ENCODE measurements at regions not wholly inside any gene's neighbourhood (a gene's known extent, or its start where the extent isn't known, plus 50 kb on each side); places are given as distances from the start of the nearest gene placed in this dataset.

GRCh38 chr18:61609131-61609530, 275.9 kb downstream of the CDH20 start:
- Histone ChIP-seq H3K9me3 (replicated peaks; ENCODE audit: control insufficient read depth, insufficient read depth, low read depth, low read length) (no peaks in the 10 kb centered on the region), H3K79me2 (ENCODE audit: control insufficient read depth, insufficient read depth, low read length) (no peaks in the 10 kb centered on the region), H3K9me1 (ENCODE audit: control insufficient read depth, insufficient read depth, low read length) (no peaks in the 10 kb centered on the region), H3K27ac (ENCODE audit: extremely low read depth, low read depth, low read length) (no peak overlapping the region), H4K20me1 (replicated peaks; ENCODE audit: control insufficient read depth, insufficient read depth, low read length) (no peaks in the 10 kb centered on the region), H3K36me3 (ENCODE audit: control insufficient read depth, insufficient read depth, low read length) (no peaks in the 10 kb centered on the region), H3K9ac (ENCODE audit: insufficient read depth in 1 of 2, low read depth in 2 of 2, low read length in 2 of 2) (no peak overlapping the region), H3K4me3 (no peak overlapping the region), H3K4me1 (replicated peaks in 1 of 2; ENCODE audit: control insufficient read depth in 2 of 2, insufficient read depth in 2 of 2, low read length in 2 of 2) (no peaks in the 10 kb centered on the region; a peak in 1 of 5 replicates), H3K4me2 (ENCODE audit: insufficient read depth, low read length) (no peak overlapping the region), H3K27me3 (ENCODE audit: control insufficient read depth in 2 of 2, insufficient read depth in 2 of 2, low read length in 2 of 2) (no peaks in the 10 kb centered on the region), H2AFZ (ENCODE audit: low read depth, low read length) (no peak overlapping the region)
- CTCF ChIA-PET (ENCODE audit: low intra/inter-chr PET ratio): no interaction called here
- in situ Hi-C loops (cut with MboI): no loop called here
- POLR2A ChIA-PET: no interaction called here
- intact Hi-C loops (cut with micrococcal nuclease): no loop called here
- DNase-seq (ENCODE audit: extremely low read depth in 1 of 4, low spot score in 3 of 4) (no peak), FAIRE-seq (no peak), ATAC-seq (no peak)
- no TSS peak for BruUV-seq (replicated peaks)
- no peak for TF ChIP-seq ATF1 (CRISPR knock-in tag; IDR thresholded peaks at IDR 0.05)
- TF ChIP-seq ATF1 (tag; IDR thresholded peaks at IDR 0.05): no peak

GRCh38 chr18:61608316-61608715, 275.1 kb downstream of the CDH20 start:
- no peaks in the 10 kb centered on the region for H4K20me1 ChIP-seq (replicated peaks; ENCODE audit: control insufficient read depth, insufficient read depth, low read length)

More at GRCh38 chr18:61608316-61608715, 275.1 kb downstream of the CDH20 start:
- Histone ChIP-seq H3K9ac (ENCODE audit: insufficient read depth in 1 of 2, low read depth in 2 of 2, low read length in 2 of 2) (no peak overlapping the region), H3K27ac (ENCODE audit: extremely low read depth, low read depth, low read length) (no peak overlapping the region), H3K36me3 (ENCODE audit: control insufficient read depth, insufficient read depth, low read length) (no peaks in the 10 kb centered on the region), H3K4me3 (no peak overlapping the region), H3K4me2 (ENCODE audit: insufficient read depth, low read length) (no peak overlapping the region), H3K9me1 (ENCODE audit: control insufficient read depth, insufficient read depth, low read length) (no peaks in the 10 kb centered on the region), H3K79me2 (ENCODE audit: control insufficient read depth, insufficient read depth, low read length) (no peaks in the 10 kb centered on the region), H3K9me3 (replicated peaks; ENCODE audit: control insufficient read depth, insufficient read depth, low read depth, low read length) (no peaks in the 10 kb centered on the region), H3K27me3 (ENCODE audit: control insufficient read depth in 2 of 2, insufficient read depth in 2 of 2, low read length in 2 of 2) (no peaks in the 10 kb centered on the region), H3K4me1 (replicated peaks in 1 of 2; ENCODE audit: control insufficient read depth in 2 of 2, insufficient read depth in 2 of 2, low read length in 2 of 2) (no peaks in the 10 kb centered on the region; a peak in 1 of 5 replicates), H2AFZ (ENCODE audit: low read depth, low read length) (no peak overlapping the region)
- 0% methylated on average over 1 of the region's 1 CpG for WGBS (ENCODE audit: insufficient coverage, low coverage, missing lambda C conversion rate)
- no TSS peak for BruUV-seq (replicated peaks)
- ChIA-PET POLR2A (no interaction called here), CTCF (ENCODE audit: low intra/inter-chr PET ratio) (no interaction called here)
- no peak for TF ChIP-seq DIDO1 (tag; IDR thresholded peaks at IDR 0.05; ENCODE audit: low read depth)
- TF ChIP-seq STAT6 (CRISPR knock-in tag; IDR thresholded peaks at IDR 0.05): no peak
- no peak for TF ChIP-seq MEF2D (tag; conservative IDR thresholded peaks at IDR 0.05; ENCODE audit: low read depth)
- TF ChIP-seq E2F4 (CRISPR knock-in tag; IDR thresholded peaks at IDR 0.05; ENCODE audit: low read depth): no peak
- no peak for TF ChIP-seq CTBP1 (IDR thresholded peaks at IDR 0.05; ENCODE audit: borderline replicate concordance)
- no peak for TF ChIP-seq ARNT (IDR thresholded peaks at IDR 0.05)
- ATAC-seq: no peak
- no peak for FAIRE-seq
- in situ Hi-C loops (cut with MboI): no loop called here
- DNase-seq (ENCODE audit: extremely low read depth in 1 of 4, low spot score in 3 of 4): no peak
- intact Hi-C loops (cut with micrococcal nuclease): no loop called here

Data from K562 (cell line).